Liver (tissue), 3 donors: ENCODE measurements at regions not wholly inside any gene's neighbourhood (a gene's known extent, or its start where the extent isn't known, plus 50 kb on each side); places are given as distances from the start of the nearest gene placed in this dataset.

Experiments
- EGR1 ChIP-seq, 2 donors: IDR thresholded peaks; 2 replicates each; pipeline ENCODE4 v1.6.1; 2016 to 2018; ENCODE audit warnings: antibody characterized with exemption in 2 of 2, low read depth in 2 of 2
- FOXA1 ChIP-seq: IDR thresholded peaks from 2 replicates; pipeline ENCODE4 v1.6.1; 2016; ENCODE audit warnings: antibody characterized with exemption
- RAD21 ChIP-seq, 2 donors: IDR thresholded peaks; 2 replicates each; pipeline ENCODE4 v1.6.1; 2016; ENCODE audit warnings: antibody characterized with exemption in 2 of 2, mild to moderate bottlenecking in 2 of 2
- SP1 ChIP-seq: IDR thresholded peaks from 2 replicates; pipeline ENCODE4 v1.6.1; 2018; ENCODE audit warnings: antibody characterized with exemption, mild to moderate bottlenecking
- TAF1 ChIP-seq: conservative IDR thresholded peaks from 2 replicates; pipeline ENCODE4 v1.6.1; 2016; ENCODE audit warnings: antibody characterized with exemption, mild to moderate bottlenecking
- YY1 ChIP-seq: IDR thresholded peaks from 2 replicates; pipeline ENCODE4 v1.6.1; 2016; ENCODE audit warnings: antibody characterized with exemption, mild to moderate bottlenecking
- TF ChIP-seq, protein P1 (sequence below): fragments of 150-350 bp; IDR thresholded peaks from 2 replicates; pipeline ENCODE4 v1.5.1; 2017; ENCODE audit warnings: improper control_type of control experiment, low read depth, low read length; ENCODE audit not compliant: missing input control
- TF ChIP-seq, protein P2 (sequence below): IDR thresholded peaks from 2 replicates; pipeline ENCODE4 v1.6.1; 2016; ENCODE audit warnings: antibody characterized with exemption
- TF ChIP-seq, protein P3 (sequence below): IDR thresholded peaks from 2 replicates; pipeline ENCODE4 v1.6.1; 2016; ENCODE audit warnings: antibody characterized with exemption
- TF ChIP-seq, protein P4 (sequence below): IDR thresholded peaks from 2 replicates; pipeline ENCODE4 v1.6.1; 2016; ENCODE audit warnings: antibody characterized with exemption, mild to moderate bottlenecking
- donor health status: healthy.
- donor health status: healthy.

DNA sequence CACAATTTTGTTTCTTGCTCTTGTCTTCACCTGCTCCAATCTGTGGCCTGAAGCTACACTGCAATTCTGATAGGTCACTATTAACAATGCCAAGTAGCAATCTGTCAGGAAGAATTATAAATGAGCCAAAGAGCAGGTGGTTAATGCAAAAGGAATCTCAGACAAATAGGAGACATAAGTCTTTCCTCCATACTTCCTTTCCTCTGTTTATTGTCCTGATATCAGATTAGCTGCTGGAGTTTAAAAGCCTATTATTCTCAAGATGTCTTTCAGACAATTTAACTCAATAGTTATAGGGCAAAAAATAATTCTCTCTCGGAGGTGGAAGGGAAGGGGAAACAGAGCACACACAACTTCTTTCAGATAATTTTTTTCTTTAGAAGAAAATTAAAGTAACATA, 491.6 kb downstream of the MFSD1 start:
- TF ChIP-seq, protein P1, sequence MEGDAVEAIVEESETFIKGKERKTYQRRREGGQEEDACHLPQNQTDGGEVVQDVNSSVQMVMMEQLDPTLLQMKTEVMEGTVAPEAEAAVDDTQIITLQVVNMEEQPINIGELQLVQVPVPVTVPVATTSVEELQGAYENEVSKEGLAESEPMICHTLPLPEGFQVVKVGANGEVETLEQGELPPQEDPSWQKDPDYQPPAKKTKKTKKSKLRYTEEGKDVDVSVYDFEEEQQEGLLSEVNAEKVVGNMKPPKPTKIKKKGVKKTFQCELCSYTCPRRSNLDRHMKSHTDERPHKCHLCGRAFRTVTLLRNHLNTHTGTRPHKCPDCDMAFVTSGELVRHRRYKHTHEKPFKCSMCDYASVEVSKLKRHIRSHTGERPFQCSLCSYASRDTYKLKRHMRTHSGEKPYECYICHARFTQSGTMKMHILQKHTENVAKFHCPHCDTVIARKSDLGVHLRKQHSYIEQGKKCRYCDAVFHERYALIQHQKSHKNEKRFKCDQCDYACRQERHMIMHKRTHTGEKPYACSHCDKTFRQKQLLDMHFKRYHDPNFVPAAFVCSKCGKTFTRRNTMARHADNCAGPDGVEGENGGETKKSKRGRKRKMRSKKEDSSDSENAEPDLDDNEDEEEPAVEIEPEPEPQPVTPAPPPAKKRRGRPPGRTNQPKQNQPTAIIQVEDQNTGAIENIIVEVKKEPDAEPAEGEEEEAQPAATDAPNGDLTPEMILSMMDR, result no peak
- TF ChIP-seq EGR1 (IDR thresholded peaks at IDR 0.05; ENCODE audit: low read depth in 2 of 2) (no peak), RAD21 (IDR thresholded peaks at IDR 0.05) (no peak), TAF1 (no peak), SP1 (no peak), YY1 (no peak), FOXA1 (no peak)
- TF ChIP-seq, protein P2, sequence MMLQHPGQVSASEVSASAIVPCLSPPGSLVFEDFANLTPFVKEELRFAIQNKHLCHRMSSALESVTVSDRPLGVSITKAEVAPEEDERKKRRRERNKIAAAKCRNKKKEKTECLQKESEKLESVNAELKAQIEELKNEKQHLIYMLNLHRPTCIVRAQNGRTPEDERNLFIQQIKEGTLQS, result no peak
- TF ChIP-seq, protein P3, sequence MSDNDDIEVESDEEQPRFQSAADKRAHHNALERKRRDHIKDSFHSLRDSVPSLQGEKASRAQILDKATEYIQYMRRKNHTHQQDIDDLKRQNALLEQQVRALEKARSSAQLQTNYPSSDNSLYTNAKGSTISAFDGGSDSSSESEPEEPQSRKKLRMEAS, result no peak
- TF ChIP-seq, protein P4, sequence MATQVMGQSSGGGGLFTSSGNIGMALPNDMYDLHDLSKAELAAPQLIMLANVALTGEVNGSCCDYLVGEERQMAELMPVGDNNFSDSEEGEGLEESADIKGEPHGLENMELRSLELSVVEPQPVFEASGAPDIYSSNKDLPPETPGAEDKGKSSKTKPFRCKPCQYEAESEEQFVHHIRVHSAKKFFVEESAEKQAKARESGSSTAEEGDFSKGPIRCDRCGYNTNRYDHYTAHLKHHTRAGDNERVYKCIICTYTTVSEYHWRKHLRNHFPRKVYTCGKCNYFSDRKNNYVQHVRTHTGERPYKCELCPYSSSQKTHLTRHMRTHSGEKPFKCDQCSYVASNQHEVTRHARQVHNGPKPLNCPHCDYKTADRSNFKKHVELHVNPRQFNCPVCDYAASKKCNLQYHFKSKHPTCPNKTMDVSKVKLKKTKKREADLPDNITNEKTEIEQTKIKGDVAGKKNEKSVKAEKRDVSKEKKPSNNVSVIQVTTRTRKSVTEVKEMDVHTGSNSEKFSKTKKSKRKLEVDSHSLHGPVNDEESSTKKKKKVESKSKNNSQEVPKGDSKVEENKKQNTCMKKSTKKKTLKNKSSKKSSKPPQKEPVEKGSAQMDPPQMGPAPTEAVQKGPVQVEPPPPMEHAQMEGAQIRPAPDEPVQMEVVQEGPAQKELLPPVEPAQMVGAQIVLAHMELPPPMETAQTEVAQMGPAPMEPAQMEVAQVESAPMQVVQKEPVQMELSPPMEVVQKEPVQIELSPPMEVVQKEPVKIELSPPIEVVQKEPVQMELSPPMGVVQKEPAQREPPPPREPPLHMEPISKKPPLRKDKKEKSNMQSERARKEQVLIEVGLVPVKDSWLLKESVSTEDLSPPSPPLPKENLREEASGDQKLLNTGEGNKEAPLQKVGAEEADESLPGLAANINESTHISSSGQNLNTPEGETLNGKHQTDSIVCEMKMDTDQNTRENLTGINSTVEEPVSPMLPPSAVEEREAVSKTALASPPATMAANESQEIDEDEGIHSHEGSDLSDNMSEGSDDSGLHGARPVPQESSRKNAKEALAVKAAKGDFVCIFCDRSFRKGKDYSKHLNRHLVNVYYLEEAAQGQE, result no peak
